K562 (cell line): ENCODE measurements at regions not wholly inside any gene's neighbourhood (a gene's known extent, or its start where the extent isn't known, plus 50 kb on each side); places are given as distances from the start of the nearest gene placed in this dataset.

ENCODE experiments used
- ATAC-seq: fragments of 200-7000 bp; cut with Tn5 transposase; 3 replicates; pipeline ENCODE4 v1.9.1; 2020; ENCODE audit warnings: moderate library complexity
- BruUV-seq: library from RNA; stranded (reverse); fragments of 400-500 nt; replicated peaks from 2 replicates; lab custom pipeline; 2021; lab: Mats Ljungman, UMichigan
- CTCF ChIA-PET: fragments of 300-600 bp; formaldehyde crosslinking; extraction: SDS; loops from one replicate; lab custom pipeline; 2021; ENCODE audit warnings: low intra/inter-chr PET ratio; lab: Yijun Ruan, JAX
- POLR2A ChIA-PET: fragments of 300-600, 350-650 bp; sonication (Branson Sonifier 250); formaldehyde crosslinking; extraction: SDS; loops from one replicate; lab custom pipeline; 2021; ENCODE audit warnings: antibody characterized with exemption, inconsistent platforms; lab: Yijun Ruan, JAX
- DNase-seq, 4 experiments: peaks; one replicate each; pipeline versions ENCODE4 v3.0.0 to v3.0.0-alpha.2; 2011 to 2018; ENCODE audit warnings: low spot score in 3 of 4, mixed read lengths in 3 of 4; ENCODE audit errors: extremely low read depth in 1 of 4
- FAIRE-seq: peaks from 2 replicates; lab custom pipeline; 2011; peaks lifted over from hg19 to GRCh38; lab: Jason Lieb, UNC
- H2AFZ ChIP-seq: 2 replicates; pipeline ENCODE4 v1.6.0; 2011; ENCODE audit warnings: low read depth, low read length, control low read depth, inconsistent platforms
- H3K27ac ChIP-seq: fragments of 200-600 bp; 3 replicates; pipeline ENCODE4 v1.8.0; 2011; ENCODE audit warnings: low read depth, mild to moderate bottlenecking, control low read depth, inconsistent platforms, low read length, moderate library complexity, mixed read lengths; ENCODE audit errors: extremely low read depth
- H3K27me3 ChIP-seq, 2 experiments: fragments of 300-600 bp in 1 of 2; 2 replicates in 1 of 2; 3 replicates in 1 of 2; pipeline versions ENCODE4 v1.6.0 to v1.8.0; 2011; ENCODE audit warnings: inconsistent platforms in 2 of 2, low read length in 2 of 2, mild to moderate bottlenecking in 1 of 2, mixed read lengths in 1 of 2, moderate library complexity in 1 of 2; ENCODE audit not compliant: control insufficient read depth in 2 of 2, insufficient read depth in 2 of 2
- H3K36me3 ChIP-seq: fragments of 300-600 bp; 3 replicates; pipeline ENCODE4 v1.8.0; 2011; ENCODE audit warnings: mild to moderate bottlenecking, low read length, inconsistent platforms; ENCODE audit not compliant: control insufficient read depth, insufficient read depth
- H3K4me1 ChIP-seq, 2 experiments: fragments of 200-600 bp in 1 of 2; replicated peaks in 1 of 2; 2 replicates in 1 of 2; 3 replicates in 1 of 2; pipeline versions ENCODE4 v1.5.1 to v1.8.0; 2011; ENCODE audit warnings: inconsistent platforms in 2 of 2, low read length in 2 of 2, mild to moderate bottlenecking in 1 of 2, mixed read lengths in 1 of 2, moderate library complexity in 1 of 2; ENCODE audit not compliant: control insufficient read depth in 2 of 2, insufficient read depth in 2 of 2
- H3K4me2 ChIP-seq: 2 replicates; pipeline ENCODE4 v1.6.1; 2011; ENCODE audit warnings: low read length, control low read depth, inconsistent platforms, mixed read lengths; ENCODE audit not compliant: insufficient read depth
- H3K4me3 ChIP-seq: fragments of 200-600 bp; sonication (generic), shearing (Covaris generic); 2 replicates; pipeline ENCODE4 v1.5.1; 2016; ENCODE audit warnings: control low read depth, inconsistent platforms
- H3K79me2 ChIP-seq: fragments of 200-600 bp; 3 replicates; pipeline ENCODE4 v1.8.0; 2011; ENCODE audit warnings: low read length, inconsistent platforms; ENCODE audit not compliant: control insufficient read depth, insufficient read depth
- H3K9ac ChIP-seq, 2 experiments: 2 replicates each; pipeline versions ENCODE4 v1.6.0 to v1.6.1; 2011; ENCODE audit warnings: low read depth in 2 of 2, low read length in 2 of 2, control low read depth in 1 of 2, inconsistent platforms in 1 of 2, mild to moderate bottlenecking in 1 of 2, mixed read lengths in 1 of 2; ENCODE audit not compliant: insufficient read depth in 1 of 2
- H3K9me1 ChIP-seq: one replicate; pipeline ENCODE4 v1.6.0; 2011; ENCODE audit warnings: inconsistent platforms, mild to moderate bottlenecking, low read length, moderate library complexity; ENCODE audit not compliant: control insufficient read depth, insufficient read depth
- H3K9me3 ChIP-seq: replicated peaks from 2 replicates; pipeline ENCODE4 v1.5.1; 2011; ENCODE audit warnings: low read depth, low read length, inconsistent platforms; ENCODE audit not compliant: control insufficient read depth, insufficient read depth
- H4K20me1 ChIP-seq: replicated peaks from 2 replicates; pipeline ENCODE4 v1.6.1; 2011; ENCODE audit warnings: low read length, inconsistent platforms, mixed read lengths; ENCODE audit not compliant: control insufficient read depth, insufficient read depth
- ATF1 ChIP-seq, 2 experiments: fragments of 450-650 bp in 1 of 2; IDR thresholded peaks; 2 replicates each; pipeline ENCODE4 v1.6.1; 2016; ENCODE audit warnings: missing compliant biosample characterization in 1 of 2, missing genetic modification characterization in 1 of 2
- DLX4 ChIP-seq: fragments of 250-450 bp; sonication (Bioruptor Pico); IDR thresholded peaks from 2 replicates; pipeline ENCODE4 v1.6.1; 2021; ENCODE audit warnings: mild to moderate bottlenecking
- ESRRA ChIP-seq: fragments of 450-650 bp; IDR thresholded peaks from 2 replicates; pipeline ENCODE4 v1.6.1; 2014; ENCODE audit warnings: low read depth, mild to moderate bottlenecking, moderate library complexity, borderline replicate concordance
- ETV6 ChIP-seq, 3 experiments: fragments of 150-350 bp in 1 of 3; sonication (generic) in 1 of 3; formaldehyde crosslinking in 1 of 3; IDR thresholded peaks; 2 replicates each; pipeline versions ENCODE4 v1.6.1 to v1.8.0; 2014 to 2022; ENCODE audit warnings: borderline replicate concordance in 2 of 3, low read depth in 2 of 3, antibody characterized with exemption in 1 of 3, low read length in 1 of 3, mild to moderate bottlenecking in 1 of 3, missing genetic modification reagents in 1 of 3
- FOXO4 ChIP-seq: fragments of 450-650 bp; formaldehyde crosslinking; IDR thresholded peaks from 2 replicates; pipeline ENCODE4 v1.4.0; 2020; ENCODE audit warnings: mild to moderate bottlenecking, moderate library complexity
- HNRNPH1 ChIP-seq: fragments of 200-400 bp; formaldehyde crosslinking; optimal IDR thresholded peaks from 2 replicates; pipeline ENCODE3; 2017; ENCODE audit warnings: low read depth, mild to moderate bottlenecking, low read length, moderate library complexity
- NCOA4 ChIP-seq: fragments of 450-650 bp; IDR thresholded peaks from 2 replicates; pipeline ENCODE4 v1.6.1; 2018; ENCODE audit warnings: mild to moderate bottlenecking; ENCODE audit not compliant: partially characterized antibody
- PHF20 ChIP-seq: fragments of 450-650 bp; IDR thresholded peaks from 2 replicates; pipeline ENCODE4 v1.6.1; 2018; ENCODE audit not compliant: partially characterized antibody
- SRF ChIP-seq, 2 experiments: fragments of 250-450, 450-650 bp in 1 of 2; sonication (Bioruptor Pico) in 1 of 2; sonication (generic) in 1 of 2; formaldehyde crosslinking; IDR thresholded peaks; 2 replicates each; pipeline versions ENCODE4 v1.5.0 to v1.5.1; 2020 to 2022; ENCODE audit warnings: mild to moderate bottlenecking in 1 of 2, missing genetic modification reagents in 1 of 2
- ZBTB1 ChIP-seq: sonication (generic); formaldehyde crosslinking; IDR thresholded peaks from 2 replicates; pipeline ENCODE4 v1.8.1; 2023; ENCODE audit warnings: missing genetic modification reagents, low read depth, mild to moderate bottlenecking, borderline replicate concordance
- ZBTB17 ChIP-seq: fragments of 450-650 bp; formaldehyde crosslinking; IDR thresholded peaks from 2 replicates; pipeline ENCODE4 v1.4.0; 2020; ENCODE audit warnings: mild to moderate bottlenecking
- ZNF134 ChIP-seq: fragments of 250-450 bp; sonication (Bioruptor Pico); conservative IDR thresholded peaks from 2 replicates; pipeline ENCODE4 v1.4.0; 2020
- WGBS: fragments of 100-300 bp; shearing (Covaris generic); methylation state at CpG from one replicate; pipeline ENCODE4 v1.1.6; 2016; ENCODE audit warnings: low coverage, mixed read lengths; ENCODE audit not compliant: insufficient coverage; ENCODE audit errors: missing lambda C conversion rate; 5-methylcytosine and 5-hydroxymethylcytosine counted together
- in situ Hi-C: fragments of 300-500 bp; cut with MboI; formaldehyde crosslinking; loops from 4 replicates; pipeline ENCODE4 v1.15.0; 2018; ENCODE audit warnings: inconsistent platforms, mixed read lengths
- intact Hi-C: fragments of 100-400 bp; cut with micrococcal nuclease; formaldehyde crosslinking; loops from 2 replicates; pipeline ENCODE4 v1.14.2; 2022

- no peak for TF ChIP-seq ZBTB17 (CRISPR knock-in tag)
- no peak for TF ChIP-seq ESRRA
- no peak for TF ChIP-seq ZBTB1
- no peak for TF ChIP-seq FOXO4 (CRISPR knock-in tag)
- TF ChIP-seq SRF (CRISPR knock-in tag; IDR thresholded peaks at IDR 0.05), result no peak
- TF ChIP-seq NCOA4, result no peak
- no peak for TF ChIP-seq PHF20
- TF ChIP-seq HNRNPH1, result no peak
- TF ChIP-seq ETV6 (IDR thresholded peaks at IDR 0.05; ENCODE audit: borderline replicate concordance in 1 of 2, low read depth in 2 of 2, low read length in 1 of 2), result no peak
- TF ChIP-seq ETV6 (CRISPR knock-in tag; IDR thresholded peaks at IDR 0.05; ENCODE audit: borderline replicate concordance), result no peak
- no peak for TF ChIP-seq ZNF134 (CRISPR knock-in tag)
- no peak for TF ChIP-seq DLX4 (CRISPR knock-in tag)
- no peak for TF ChIP-seq ATF1 (CRISPR knock-in tag; IDR thresholded peaks at IDR 0.05)
- no peak for TF ChIP-seq ATF1 (tag; IDR thresholded peaks at IDR 0.05)
- TF ChIP-seq, all 486 proteins: peak for 0
- BruUV-seq, result no TSS peak
- no peak overlapping the region for H3K27ac ChIP-seq
- FAIRE-seq (no peak), ATAC-seq (no peak), DNase-seq (no peak)
- 2% methylated on average over 4 of the region's 4 CpGs for WGBS
- H3K4me2 ChIP-seq, result no peak overlapping the region
- H3K79me2 ChIP-seq, result no peaks in the 10 kb centered on the region
- no peaks in the 10 kb centered on the region for H3K9me3 ChIP-seq
- intact Hi-C loops (no loop called here), in situ Hi-C loops (no loop called here)
- CTCF ChIA-PET, result no interaction called here
- no peak overlapping the region for H2AFZ ChIP-seq
- no peak overlapping the region for H3K9ac ChIP-seq
- no peaks in the 10 kb centered on the region for H3K27me3 ChIP-seq
- no peaks in the 10 kb centered on the region for H3K9me1 ChIP-seq
- H4K20me1 ChIP-seq, result no peaks in the 10 kb centered on the region
- no peaks in the 10 kb centered on the region for H3K4me1 ChIP-seq
- POLR2A ChIA-PET, result interaction anchor here (0.6 kb wide), 1 partner anchor 435 kb away, joined by 3 read pairs; no protein-coding TSS in a partner anchor
- H3K4me3 ChIP-seq, result no peak overlapping the region
- no peaks in the 10 kb centered on the region for H3K36me3 ChIP-seq
These were observed 625.6 kb upstream of the CDH2 start for GRCh38 chr18:28802546-28802945.
